HG03432 (cell line): ENCODE measurements at regions not wholly inside any gene's neighbourhood (a gene's known extent, or its start where the extent isn't known, plus 50 kb on each side); places are given as distances from the start of the nearest gene placed in this dataset.
"Not testable (repeated sequence)": the region's sequence is repeated elsewhere in the genome, so short reads cannot be mapped to it uniquely, and the experiment has no call there.

Source experiments
- ATAC-seq: cut with Tn5 transposase; IDR thresholded peaks from one replicate; pipeline ENCODE4 v1.9.1; 2021; ENCODE audit warnings: mild to moderate bottlenecking, moderate library complexity; ENCODE audit not compliant: unreplicated experiment

GRCh38 chr2:150860301-150860700, 372.8 kb upstream of the RND3 start:
- ATAC-seq: no peak

DNA sequence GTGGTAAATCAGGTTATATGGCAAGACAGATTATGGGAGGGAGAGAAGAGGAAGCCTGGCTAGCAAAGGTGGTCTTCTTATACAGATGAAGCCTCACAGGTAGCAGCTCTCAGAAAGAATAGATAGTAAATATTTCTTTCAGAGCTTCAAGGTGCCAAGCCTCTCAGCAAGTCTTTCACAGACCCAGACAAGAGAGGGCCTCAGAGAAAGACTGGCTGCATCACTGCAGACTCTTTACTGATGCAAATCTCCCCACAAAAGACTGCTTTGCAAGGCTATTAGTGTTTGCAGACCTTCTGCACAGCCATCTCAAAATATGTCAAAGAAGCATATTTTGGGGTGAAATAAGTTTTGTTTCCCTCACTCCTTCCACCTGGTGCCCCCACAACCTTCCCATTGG, 372.4 kb upstream of the RND3 start:
- ATAC-seq: no peak

GRCh38 chr2:150859162-150859561, 371.7 kb upstream of the RND3 start:
- no peak for ATAC-seq

DNA sequence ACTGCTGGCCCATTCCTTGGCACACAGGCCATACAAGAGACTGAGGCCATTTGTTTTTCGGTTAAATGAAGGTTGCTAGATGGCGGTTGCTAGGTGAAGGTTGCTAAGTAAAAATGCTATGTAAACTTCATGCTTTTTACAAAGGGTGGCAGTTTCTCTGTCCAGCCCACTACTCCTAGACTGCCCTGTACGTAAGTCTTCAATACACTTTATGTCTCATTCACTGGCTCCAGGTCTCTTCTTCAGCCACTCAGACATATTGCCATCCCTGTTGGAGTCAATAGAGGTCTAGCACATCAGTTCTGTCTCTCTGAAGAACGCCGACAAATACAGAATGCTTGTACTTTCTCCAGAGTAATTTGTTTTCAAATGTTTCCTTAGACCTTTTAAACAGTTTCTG, 370.9 kb upstream of the RND3 start:
- no peak for ATAC-seq

DNA sequence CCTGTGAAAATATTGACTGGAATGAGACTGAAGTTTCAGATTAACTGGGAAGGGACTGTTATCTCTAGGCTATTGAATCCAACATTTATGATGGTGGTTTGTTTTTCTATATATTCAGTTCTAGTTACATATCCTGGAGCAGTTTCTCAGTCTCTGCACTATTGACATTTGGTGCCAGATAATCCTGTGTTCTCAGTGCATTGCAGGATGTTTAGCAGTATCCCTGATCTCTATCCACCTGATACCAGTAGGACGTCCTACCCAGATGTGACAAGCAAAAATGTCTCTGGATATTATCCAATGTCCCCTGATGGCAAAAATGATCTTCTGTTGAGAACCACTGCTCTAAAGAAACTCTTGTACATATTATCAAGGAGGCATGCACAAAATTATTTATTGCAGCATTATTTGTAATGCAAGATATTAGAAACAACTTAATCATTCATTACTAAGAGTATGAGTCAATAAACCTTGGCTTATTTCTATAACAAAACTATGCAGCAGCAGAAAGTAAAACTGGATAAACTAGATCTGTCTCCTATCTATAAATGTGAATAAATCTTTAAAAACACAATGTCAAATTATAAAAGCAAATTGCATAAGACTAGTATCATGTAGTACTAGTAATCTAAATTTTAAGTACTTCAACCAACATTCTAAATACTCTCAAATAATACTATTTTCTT, 369.3 kb upstream of the RND3 start:
- no peak for ATAC-seq

DNA sequence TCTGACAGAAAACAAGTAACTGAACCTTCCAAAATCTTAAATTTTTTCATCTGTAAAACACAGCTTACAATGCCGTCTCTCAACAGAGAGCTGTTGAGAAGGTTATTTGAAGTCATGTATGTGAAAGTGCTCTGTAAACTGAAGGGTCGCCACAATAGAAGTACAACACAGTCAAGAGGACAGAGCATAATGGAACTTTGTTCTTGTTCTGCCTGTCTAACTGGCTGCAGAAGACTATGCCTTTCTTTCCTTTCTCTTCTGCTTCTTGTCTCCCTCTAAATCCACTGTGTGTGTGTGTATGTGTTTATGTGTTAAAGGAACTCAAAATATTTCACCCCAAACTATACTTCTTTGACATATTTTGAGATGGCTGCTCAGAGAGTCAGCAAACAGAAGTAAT, 365.8 kb upstream of the RND3 start:
- ATAC-seq: no peak

DNA sequence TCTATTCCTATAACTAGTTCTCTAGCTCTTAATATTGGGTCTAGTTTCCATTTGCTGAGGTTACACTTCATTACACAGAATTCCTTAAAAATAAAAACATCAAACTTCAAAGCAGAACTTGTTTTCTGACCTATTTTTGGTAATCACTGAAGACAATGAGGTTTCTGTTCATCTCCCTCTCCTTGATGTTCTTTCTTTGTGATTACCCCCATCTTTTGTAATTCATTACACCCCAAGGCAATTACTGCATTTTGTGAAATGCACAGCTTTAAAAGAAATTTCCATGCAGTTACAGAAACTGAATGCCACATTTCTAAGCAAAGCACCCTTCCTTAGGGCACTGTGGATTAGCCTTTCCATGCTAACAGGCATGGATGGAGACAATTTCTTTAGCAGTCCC, 363.2 kb upstream of the RND3 start:
- no peak for ATAC-seq

DNA sequence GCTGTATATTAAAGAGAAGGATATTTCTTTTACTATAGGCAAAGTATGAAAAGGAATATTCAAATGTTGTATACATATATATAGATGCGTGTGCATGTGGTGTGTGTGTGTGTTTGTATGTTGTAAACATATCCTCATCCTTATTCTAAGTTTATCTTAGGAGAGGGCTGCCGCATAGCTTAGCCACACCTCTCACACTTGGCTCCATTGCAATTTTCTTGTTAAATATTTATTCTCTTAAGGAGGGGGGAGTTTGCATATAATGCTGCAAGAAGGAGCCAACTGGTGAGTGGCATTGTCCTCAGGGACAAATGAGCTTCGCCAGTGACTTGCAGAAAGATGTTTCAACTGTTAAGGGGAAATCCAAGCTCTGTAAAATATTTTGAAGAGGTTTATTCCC, 360.1 kb upstream of the RND3 start:
- ATAC-seq: no peak

GRCh38 chr2:150846691-150847090, 359.2 kb upstream of the RND3 start:
- no peak for ATAC-seq

DNA sequence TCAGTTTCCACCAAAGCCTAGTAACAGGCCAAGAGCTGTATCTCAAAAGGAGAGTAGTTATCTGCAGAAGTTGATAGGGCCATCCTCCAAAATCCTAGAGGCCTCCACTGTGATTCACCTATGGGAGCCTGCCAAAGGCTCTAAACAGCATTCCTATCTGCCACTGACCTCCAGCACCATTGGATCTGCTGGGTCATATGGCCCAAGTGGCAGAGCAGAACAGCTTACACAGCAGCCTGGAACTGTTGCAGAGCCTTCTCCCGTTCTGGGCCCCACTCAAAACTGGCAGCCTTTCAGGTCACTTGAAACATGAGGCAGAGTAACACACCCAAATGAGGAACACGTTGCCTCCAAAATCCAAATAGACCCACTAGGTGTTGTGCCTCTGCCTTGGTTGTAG, 345.2 kb upstream of the RND3 start:
- ATAC-seq: no peak

- no peak for ATAC-seq
Measured at GRCh38 chr2:150824118-150824517, 336.7 kb upstream of the RND3 start.

DNA sequence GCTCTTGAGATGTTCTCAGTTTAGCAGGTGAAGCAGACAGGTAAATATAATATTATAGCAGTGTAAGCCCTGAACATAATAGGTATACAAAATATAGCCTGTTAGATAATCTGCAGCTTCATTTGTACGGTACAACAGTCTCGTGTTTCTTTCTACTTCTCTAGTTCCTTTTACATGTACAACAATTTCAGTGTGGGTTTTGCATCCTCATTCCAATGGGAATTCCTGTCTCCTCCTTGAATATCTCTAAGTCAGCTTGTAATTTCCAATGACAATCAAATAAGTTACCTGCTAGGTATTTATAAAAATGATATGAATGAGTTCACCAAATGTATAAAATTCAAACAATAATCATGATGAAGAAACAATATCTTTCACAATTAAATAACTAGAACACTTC, 330.0 kb upstream of the RND3 start:
- no peak for ATAC-seq

GRCh38 chr2:150812664-150813367, 325.3 kb upstream of the RND3 start:
- ATAC-seq: no peak

DNA sequence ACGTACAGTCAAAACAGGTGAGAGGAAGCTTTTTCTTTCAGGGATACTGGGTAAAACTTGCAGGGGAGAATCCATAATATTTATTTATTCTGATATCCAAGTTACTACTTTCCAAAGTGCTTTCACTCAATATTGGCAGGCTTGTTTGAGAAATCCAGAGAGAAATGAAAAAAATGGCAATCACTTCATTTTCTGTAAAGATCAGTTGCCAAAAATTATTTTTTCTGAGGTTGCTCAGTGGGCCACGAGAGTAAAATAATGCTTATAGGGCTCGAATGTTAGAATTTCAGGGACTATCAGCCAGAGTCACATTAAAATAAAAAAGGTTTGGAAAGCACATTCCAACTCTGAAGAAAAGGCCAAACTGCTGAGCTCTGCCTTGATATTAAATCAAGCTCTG, 324.6 kb upstream of the RND3 start:
- no peak for ATAC-seq

GRCh38 chr2:150811259-150811855, 323.9 kb upstream of the RND3 start:
- ATAC-seq: no peak

DNA sequence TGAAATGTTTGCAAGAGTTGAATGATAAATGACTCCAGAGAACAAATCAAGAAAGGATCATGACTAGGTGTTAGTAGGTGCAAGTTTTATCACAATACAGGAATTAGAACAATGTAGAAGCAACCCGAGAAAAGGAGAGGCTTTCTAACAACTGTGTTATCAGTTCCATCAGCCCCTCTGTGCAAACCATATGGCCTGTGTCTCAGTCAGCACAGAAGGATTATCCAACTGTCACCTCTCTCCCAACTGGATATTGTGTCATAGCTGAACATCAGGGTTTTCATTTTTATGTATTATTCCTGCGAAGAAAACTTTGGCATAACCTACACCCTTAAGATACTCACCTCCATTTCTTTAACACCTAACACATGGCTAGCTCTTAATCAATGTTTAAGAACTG, 321.6 kb upstream of the RND3 start:
- no peak for ATAC-seq

DNA sequence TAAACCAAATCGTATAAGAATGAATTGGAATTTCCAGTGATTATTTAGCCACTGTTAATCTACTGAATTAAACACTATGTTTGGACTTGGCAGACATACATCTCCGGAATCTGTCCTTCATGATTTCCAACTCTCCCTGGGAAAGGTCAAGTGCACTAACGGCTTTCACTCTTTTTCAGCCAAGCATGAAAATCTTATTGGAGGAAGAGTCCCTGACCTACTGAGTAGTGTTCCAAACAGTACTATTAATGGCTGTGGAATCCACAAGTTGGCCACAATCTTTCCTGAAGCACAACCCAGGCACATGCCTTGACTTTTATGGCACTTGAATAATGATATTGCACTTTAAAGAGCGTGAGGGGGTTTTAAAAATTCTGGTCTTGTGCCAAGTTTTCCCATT, 318.9 kb upstream of the RND3 start:
- no peak for ATAC-seq

- ATAC-seq: no peak
Measured at GRCh38 chr2:150803689-150804398, 316.4 kb upstream of the RND3 start.

GRCh38 chr2:150802635-150803034, 315.2 kb upstream of the RND3 start:
- no peak for ATAC-seq

GRCh38 chr2:150796236-150796635, 308.8 kb upstream of the RND3 start:
- ATAC-seq: not testable (repeated sequence)

- no peak for ATAC-seq
Measured at GRCh38 chr2:150792780-150793300, 305.4 kb upstream of the RND3 start.

DNA sequence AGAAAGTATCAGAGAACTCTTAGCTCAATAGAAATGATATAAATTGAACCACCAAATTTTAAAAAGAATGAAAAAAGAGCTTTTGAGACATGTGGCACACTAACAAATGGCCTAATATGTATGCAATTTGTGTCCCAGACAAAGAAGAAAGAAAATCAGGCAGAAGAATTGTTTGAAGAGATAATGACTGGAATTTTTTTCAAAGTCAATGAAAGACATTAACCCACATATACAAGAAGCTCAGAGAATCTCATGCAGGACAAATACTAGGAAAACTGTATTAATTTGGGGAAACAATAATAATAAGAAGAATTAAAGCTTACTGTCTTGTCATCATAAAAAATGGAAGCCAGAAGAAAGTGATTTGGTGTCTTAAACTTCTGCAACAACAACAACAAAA, 304.1 kb upstream of the RND3 start:
- ATAC-seq: no peak
